ENCODE measurements at regions not wholly inside any gene's neighbourhood (a gene's known extent, or its start where the extent isn't known, plus 50 kb on each side); places are given as distances from the start of the nearest gene placed in this dataset.
A peak's percentile ranks its signal among the peaks of the same experiment; 100 is the strongest.
"Not testable (repeated sequence)": the region's sequence is repeated elsewhere in the genome, so short reads cannot be mapped to it uniquely, and the experiment has no call there.

DNA sequence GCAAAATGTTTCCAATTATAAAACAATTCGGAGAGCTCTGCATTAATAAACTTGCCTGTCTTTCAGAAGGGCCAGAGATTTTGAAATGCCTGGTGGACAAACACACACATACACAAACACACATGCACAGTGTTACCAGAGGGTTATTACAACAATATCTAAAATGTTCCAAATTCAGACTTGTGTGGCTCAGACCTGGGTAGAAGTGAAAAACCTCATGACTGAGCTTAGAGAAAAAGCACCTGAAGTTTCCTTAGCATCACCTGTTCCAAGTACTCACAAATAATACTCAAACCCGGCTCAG lies 247.9 kb downstream of the FOXD2 start:
- ATAC-seq (no peak), DNase-seq (no peak)

DNA sequence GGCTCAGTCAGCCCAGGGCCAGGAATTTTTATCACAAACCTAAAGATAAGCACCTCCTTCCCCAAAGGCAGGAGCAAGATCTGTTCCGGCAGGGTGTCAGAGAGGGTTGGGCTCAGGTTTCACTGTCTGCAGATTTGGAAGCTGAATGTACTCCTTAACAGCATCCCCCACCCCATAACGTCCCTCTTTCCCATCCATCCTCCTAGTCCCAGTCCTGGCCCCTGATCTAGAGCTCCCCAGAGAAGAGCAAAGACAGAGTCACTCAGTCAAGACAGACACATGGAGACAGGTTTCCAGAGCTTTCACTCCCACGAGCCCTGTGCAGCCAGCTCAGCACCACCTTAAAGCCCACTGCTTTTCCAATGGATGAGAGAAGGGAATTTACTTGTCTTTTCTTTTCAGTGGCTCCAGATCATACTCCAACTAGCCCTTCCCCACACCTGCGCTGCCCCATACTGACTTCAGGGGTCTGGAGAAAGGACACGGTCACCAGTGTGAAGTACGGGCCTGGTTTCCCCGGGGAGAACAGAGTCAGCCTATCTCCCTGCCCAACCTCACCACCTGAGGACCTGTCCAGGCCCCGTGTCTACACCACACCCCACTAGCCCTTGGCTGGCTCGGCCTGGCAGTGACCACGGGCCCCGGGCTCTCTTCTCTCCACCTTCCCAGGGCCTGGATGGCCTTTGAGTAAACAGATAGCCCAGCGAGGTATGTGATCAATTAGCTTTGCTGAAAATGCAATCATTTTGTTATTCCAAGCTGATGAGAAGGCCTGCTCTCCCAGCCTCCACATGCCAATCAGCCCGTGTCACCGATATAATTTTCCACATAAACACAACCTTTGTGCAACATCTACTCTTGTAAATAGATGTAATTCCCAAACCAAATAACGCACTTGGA lies 249.1 kb downstream of the FOXD2 start:
- peak; percentile 32 for ATAC-seq

DNA sequence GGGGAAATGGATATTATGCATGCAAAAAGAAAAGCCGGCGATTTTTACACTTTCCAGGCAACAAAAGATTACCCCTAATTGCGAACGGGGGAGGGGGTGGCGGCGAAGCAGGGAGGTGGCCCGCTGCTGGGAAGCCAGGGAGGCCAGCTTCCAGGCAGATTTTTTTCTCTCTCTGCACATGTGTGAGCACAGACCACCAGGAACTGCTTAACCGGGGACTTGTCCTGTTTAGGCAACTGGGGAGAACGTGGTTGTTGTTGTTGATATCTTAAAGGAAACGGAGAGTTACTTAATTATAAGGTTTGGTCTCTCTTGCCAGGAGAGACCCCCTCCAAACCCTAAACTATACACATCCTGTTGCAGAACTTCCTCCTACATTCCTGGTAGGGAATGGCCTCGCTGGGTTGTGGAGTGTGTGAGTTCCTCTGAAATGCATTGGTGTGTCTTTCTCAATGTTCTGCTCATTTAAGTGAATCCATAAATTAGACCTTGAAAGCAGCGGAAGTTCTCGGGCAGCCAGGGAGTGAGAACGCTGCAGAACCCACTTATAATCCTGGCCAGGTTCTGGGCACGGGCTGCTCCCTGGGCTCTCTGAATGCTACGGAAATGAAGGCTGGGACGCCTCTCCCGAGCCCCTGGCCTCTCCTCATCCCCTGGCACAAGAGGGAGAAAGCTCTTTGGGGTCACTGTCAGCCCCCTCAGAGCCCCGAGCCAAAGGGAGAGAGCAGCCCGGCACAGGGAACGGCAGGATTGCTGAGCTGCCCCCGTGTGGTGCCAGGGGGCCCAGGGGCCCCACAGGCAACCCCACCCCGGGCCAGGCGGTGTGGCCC lies 250.0 kb downstream of the FOXD2 start:
- ATAC-seq (no peak), DNase-seq (no peak)

More for the DNA sequence above, 249.1 kb downstream of the FOXD2 start:
- DNase-seq: no peak

DNA sequence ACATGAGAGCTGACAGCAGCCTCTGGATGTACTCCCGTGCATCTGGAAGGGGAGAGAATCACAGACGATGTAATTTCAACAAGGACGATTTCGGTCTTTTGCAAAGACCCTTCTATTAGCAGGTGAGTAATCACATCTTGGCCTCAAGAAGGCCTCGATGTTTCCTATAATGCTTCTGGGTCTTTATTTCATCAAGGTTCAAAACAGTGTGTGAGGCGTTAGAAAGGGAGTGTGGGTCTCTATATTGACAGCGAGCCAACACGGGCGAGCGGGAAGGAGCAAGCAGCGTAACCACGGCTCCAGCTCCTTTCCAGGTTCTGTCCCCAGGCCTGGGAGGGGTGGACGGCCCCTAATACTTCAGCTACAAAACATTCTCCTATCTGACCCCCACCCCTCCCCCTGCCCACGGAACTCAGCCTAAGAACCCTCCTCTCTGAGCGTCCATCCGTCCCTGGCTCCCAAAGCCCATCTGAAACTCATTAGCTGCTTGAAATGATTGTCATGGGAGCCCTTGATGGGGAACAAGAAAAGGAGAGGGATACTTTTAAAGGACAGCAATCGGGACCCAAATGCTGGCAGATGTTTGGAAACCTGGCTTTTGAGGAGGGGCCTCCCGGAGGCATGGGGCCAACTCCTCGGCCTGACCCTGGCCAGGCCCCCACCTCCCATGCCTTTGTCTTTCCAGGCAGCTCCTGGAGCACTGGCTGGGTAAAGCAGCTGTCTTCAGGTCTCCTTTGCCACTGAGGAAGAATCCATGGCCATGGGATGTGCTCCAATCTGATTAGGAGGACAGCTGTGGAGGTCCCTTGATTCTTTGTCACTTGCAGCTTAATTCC lies 250.8 kb downstream of the FOXD2 start:
- DNase-seq (no peak), ATAC-seq (no peak)

DNA sequence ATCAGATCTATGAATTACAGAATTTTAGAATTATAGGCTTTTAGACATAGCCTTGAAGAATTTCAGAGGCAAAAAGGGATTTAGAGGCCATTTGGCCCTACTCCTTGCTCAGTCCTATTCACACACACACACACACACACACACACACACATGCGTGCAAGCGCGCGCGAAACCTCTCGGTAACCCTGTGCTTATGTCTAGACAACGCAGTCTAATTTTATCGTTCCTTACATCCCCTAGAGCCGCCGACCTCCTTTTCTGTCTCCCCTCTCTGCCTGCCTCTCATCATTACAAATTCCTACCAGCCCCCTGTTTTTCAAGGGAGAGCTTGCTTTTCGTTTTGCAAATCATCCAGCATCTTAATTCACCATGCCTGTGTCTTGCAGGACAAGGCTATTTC lies 252.1 kb downstream of the FOXD2 start:
- no peak for DNase-seq
- no peak for ATAC-seq

DNA sequence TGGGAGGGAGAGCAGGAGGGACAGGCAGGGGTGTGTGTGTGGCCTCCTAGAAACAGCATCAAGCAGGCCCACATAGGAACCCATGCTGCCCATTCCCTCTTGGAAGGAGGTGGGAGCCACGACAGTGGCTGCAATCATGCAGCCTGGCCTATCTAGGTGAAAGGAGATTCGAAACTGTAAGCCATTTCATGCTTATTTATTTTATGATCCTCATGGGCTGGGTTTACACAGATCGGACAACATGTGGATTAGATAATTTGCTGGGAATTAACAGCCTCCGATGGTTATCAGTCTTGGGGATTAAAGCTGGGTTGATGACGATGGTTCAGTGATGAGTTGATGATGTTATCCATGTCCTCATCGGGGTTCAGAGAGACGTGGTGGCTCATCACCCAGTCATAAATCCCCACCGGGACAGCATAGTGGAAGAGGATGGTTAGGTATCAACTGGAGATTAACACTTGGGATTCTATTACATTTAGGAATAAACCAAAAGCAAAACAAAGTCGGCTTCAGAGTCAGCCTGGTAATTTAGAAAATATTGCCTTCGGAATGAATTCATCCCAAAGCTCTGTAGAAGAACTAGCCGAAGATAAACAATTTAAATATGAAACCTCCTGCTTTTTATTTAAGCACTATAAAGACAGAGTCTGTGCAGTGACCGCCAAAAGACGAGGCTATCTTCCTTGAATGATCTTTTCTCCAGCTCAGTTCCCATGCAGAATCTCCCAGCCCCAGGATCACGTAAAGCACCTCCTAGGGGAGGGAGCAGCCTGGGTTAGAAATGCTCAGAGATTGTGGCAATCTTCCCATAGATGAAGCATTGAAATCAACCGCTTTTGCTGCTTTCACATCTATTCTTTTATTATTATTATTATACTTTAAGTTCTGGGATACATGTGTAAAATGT lies 252.8 kb downstream of the FOXD2 start:
- no peak for DNase-seq
- ATAC-seq: no peak

DNA sequence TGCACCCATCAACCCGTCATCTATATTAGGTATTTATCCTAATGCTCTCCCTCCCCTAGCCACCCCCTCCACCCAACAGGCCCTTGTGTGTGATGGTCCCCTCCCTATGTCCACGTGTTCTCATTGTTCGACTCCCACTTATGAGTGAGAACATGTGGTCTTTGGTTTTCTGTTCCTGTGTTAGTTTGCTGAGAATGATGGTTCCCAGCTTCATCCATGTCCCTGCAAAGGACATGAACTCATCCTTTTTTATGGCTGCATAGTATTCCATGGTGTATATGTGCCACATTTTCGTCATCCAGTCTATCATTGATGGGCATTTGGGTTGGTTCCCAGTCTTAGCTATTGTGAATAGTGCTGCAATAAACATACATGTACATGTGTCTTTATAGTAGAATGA lies 253.4 kb downstream of the FOXD2 start:
- not testable (repeated sequence) for DNase-seq, ATAC-seq

DNA sequence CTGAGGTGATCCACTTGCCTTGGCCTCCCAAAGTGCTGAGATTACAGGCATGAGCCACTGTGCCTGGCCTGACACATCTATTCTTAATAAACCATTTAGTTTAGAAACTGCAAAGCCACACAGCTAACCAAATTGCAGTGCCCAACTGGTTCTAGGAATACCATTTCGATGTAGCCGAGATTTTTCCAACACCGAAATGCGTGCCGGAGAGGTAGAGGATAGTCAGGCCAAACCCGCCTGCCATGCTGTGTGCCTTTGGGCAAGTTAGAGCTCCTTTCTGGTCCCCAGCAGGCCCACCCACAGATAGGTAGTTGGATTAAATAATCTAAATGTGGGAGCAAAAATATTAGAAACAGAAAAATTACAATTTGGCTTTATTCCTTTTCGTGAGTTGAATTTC lies 254.4 kb downstream of the FOXD2 start:
- ATAC-seq: no peak
- DNase-seq: no peak

DNA sequence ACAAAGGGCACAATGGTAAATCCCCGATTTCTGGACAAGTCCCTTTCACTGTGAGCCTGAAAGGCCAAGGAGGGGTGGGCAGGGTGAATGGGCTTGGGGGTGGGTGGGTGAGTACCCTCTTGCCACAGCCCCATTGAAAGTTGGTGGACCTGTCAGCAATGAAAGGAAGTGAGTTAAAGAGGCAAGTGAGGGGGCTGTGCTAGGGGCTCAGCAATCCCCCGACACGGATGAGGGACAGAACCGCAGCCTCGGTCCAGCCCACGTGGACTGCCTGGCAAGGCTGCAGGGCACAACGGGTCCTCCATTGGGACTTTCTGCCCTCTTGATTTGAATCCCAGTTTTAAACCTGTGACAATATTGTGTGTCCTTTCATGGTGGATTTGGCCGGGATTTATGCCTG lies 255.3 kb downstream of the FOXD2 start:
- ATAC-seq (no peak), DNase-seq (no peak)

DNA sequence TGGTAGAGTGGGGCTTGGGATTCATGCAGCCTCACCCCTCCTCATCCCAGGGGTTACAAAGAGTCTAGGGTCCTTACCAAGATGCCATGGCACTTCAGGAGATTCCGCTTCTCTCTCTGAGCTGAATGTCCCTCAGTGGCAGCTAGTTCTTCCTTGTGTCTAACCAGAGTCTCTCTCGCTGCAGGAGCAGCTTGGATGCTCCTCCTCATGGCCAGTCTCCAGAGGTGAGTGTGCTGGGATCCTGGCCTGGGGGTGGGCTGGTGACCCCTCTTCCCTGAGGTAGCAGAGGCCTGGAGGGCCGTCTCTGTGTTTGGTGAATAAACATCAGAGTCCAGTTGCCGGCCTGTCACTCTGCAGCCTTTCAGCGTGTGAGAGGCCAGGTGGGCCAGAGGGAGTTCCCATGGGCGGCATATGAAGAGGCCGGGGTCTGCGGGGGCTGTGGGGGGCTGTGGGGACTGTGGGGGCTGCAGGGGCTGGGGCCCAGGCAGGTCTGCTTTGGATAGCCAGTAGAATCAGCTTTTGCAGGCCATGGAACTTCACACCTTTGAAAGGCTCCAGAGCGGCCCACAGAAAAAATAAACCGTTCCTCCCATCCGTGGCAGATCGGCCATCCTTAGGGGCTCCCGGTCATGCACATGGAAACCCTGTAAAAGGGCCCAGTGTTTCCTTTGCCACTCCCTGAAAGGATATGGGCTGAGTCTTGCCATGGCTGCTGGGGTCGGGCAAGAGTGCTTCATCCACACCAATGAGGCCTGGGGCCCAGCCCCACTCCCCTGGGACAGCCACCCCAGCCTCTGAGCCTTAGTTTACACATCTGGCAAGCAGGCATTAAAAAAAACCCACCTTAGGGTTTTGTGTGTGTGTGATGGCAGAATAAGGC lies 256.4 kb downstream of the FOXD2 start:
- ATAC-seq: no peak
- no peak for DNase-seq

DNA sequence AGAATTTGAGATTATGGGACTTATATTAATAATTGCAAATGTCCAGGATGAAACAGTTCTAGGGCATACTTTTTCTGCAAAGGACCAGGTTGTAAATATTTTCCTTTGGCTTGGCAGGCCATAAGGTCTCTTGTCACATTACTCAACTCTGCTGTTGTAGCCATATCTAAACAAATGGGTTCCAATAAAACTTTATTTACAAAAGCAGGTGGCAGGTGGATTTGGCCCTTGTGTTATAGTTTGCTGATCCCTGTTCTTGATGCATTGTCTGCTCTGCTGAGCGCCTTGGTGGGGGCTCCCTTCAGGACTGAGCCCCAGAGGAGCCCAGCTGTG lies 258.5 kb downstream of the FOXD2 start:
- no peak for DNase-seq
- no peak for ATAC-seq

DNA sequence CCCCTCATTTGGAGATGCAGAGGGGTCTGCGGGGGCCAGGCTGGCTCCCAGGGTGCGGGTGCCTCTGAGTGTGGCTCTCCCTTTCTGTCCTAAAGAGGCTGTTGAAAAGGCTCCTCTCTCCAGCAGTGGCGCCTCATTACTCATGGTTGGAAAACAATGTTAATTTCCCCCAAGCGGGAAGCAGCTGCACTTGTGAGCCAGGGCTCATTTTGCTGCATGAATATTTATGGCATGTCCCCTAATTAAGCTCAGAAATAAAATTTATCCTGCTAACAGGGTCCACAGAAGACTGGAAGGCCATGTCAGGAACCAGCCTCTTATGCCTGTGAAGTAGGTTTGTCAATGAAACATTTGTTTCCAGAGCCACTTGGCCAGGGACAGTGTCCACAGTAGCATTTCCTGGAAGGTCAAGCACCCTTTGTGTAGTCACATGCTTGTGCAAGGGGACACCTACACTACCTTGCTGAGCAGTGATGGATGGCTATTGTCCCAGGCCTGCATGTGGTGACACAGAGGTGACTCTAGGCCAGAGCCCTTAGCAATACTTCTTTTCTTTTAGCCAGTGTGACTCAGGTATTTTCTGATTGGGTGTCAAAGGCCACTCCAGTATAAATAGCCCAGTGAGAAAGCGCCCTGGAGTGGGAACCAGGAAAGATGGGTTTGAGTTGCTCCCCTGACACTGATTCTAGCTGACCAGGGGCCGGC lies 259.0 kb downstream of the FOXD2 start:
- ATAC-seq: no peak
- no peak for DNase-seq

DNA sequence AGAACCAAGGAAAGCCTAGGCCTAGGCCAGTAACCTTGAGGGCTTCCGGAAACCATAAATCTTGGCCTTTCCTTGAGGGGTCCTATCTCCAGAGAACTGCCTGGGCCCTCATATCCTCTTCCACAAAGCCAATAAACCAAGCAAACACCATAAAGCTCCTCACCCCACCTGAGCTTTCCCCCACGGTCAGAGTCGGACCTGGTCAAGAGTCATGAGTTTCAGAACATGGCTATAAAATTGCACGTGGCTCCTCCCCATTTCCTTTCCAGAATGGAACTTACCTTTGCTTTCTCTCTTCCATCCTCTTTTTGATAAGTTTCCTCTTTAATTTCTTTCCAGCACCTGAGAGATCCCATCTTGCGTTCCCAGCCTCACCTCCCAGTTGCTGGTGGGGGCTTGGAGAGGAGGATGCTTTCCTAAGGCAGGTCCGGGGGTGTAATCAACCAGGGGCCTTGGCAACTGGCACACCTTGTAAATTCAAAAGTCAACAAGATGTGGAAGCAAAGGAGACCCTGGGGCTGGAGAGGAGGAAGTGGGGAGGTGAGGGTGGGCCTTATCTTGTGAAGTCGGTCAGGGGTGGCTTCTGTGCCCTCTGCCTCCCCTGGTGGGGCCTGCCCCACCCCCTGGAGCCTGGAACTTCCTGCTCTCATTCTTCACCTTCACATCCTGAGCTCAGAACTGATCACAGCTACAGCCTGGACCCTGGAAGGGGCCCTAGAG lies 259.9 kb downstream of the FOXD2 start:
- no peak for ATAC-seq

DNA sequence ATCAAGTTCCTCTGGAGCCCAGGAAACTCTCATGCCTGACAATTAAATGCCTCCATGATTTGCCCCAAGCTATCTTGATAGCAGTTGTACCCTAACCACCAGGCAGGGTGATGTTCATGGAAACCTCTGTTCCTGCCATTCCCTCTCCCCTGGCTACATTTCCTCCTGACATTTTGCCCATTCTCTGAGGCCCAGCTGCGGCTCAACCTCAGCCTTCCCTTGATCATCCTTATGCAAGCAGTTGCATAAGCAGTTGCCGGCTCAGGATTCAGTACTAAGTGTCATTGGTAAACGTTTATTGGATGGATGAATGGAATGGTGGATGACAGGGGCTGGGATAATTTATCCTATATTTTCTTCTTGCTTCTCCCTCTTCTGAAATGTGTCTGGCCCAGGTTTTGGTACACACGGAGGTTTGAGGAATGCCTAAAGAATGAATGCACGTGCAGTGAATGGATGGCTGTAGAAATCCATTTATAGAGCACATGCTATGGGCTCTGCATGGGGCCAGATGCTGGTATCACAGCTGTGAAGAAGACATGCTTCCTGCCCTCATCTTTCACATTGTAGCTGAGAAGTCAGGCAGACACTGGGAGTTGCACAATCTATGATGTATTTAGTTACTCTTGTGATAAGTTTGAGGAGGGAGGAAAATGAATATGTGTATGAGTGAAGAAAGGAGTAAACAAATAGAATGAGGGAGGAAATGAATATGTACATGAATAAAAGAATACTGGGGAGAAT lies 261.8 kb downstream of the FOXD2 start:
- no peak for ATAC-seq
- no peak for DNase-seq

More for the DNA sequence above, 259.9 kb downstream of the FOXD2 start:
- DNase-seq: no peak

DNA sequence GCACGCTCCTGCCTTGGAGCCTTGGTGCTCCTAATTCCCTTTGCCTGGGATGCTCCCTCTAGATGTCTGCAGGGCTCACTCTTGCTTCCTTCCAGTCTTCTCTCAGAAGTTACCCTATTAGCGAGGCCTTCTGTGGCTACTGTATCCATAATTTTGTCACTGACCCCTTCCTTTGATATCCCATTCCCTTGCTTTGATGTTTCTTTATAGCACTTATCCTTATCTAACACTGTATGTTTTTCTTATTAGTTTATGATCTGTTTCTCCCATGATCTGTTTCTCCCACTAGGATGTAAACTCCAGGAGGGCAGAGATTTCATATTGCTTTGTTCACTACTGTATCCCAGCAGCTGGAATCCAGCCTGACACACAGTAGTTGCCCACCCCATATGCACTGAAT lies 263.4 kb downstream of the FOXD2 start:
- ATAC-seq (no peak), DNase-seq (no peak)

DNA sequence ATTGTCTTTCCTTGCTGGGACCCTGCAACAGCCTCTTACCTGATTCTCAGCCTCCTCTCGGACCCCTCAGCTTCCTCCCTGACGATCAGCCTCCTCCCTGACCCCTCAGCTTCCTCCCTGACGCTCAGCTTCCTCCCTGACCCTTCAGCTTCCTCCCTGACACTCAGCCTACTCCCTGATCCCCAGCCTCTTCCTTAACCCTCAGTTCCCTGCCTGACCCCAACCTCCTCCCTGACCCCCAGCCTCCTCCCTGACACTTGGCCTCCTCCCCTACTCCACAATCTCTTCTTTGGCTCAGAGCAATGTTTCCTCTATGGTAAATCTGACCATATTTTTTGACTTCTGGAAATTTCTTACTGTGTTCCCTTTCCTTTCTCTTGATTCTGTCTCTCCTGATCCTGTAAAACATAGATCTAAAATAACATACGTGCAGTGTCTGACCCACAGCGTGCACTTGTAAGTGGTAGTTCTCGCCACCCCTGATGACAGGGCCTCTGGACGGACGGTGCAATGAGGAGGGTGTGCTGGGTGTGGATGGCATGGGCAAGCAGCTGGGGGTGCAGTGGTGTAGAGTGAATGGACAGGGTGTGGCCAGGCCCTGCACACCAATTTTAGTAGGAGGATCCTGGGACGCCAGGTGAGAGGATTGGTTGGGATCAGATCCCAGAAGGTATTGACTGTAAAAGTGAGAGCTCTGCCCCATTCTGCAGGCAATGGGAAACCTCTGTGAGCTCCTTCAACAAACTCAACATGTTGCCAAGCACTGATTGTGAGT lies 264.1 kb downstream of the FOXD2 start:
- ATAC-seq (no peak), DNase-seq (no peak)

DNA sequence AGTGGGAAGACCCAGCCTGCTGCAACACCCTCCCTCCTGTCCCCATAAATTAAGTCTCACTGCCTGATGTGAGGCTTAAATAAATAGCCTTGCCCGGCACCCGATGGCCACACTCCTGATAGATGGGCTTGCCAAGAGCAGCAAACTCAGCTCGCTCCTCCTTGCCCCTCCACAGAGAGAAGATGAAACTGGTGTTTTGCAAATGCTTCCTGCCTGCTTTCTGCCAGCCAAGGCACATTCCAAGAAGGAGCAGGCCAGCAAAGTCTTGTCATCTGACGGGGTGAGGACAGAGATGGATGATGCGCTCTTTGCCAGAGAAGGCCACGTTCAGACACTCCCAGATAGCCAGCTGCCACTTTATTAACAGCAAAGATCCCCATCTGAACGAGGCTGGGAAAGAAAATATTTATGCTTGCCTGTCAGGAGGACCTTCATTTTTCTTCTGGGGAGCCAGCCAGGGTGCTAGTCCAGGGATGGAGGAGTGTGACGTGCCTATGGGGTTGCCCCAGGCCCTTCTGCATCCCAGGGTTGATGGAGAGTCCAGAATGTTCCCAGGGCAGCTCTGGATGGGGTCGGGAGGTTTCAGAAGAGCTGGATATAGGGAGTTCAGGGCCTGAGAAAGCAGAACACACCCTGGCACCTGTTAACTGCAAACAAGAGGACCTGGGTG lies 265.4 kb downstream of the FOXD2 start:
- DNase-seq (no peak), ATAC-seq (no peak)
